IMR-90 (cell line): ENCODE measurements at regions not wholly inside any gene's neighbourhood (a gene's known extent, or its start where the extent isn't known, plus 50 kb on each side); places are given as distances from the start of the nearest gene placed in this dataset.

Experiments used
- ATAC-seq: fragments of 200-7000 bp; cut with Tn5 transposase; 2 replicates; pipeline ENCODE4 v1.9.1; 2020; ENCODE audit warnings: low read depth, mild to moderate bottlenecking, moderate library complexity
- BruUV-seq: library from RNA; stranded (reverse); fragments of 400-500 nt; replicated peaks from 2 replicates; lab custom pipeline; 2021; lab: Mats Ljungman, UMichigan
- CTCF ChIA-PET: fragments of 300-600 bp; formaldehyde crosslinking; extraction: SDS; loops from one replicate; lab custom pipeline; 2021; ENCODE audit warnings: antibody characterized with exemption; lab: Yijun Ruan, JAX
- POLR2A ChIA-PET: fragments of 300-600 bp; sonication (Branson Sonifier 250); formaldehyde crosslinking; loops from one replicate; lab custom pipeline; 2022; ENCODE audit warnings: antibody characterized with exemption; ENCODE audit not compliant: unreplicated experiment; lab: Charles Lee
- DNase-seq: peaks from one replicate; pipeline ENCODE4 v3.0.0; 2013
- H2AFZ ChIP-seq: replicated peaks from 2 replicates; pipeline ENCODE3; 2013; ENCODE audit warnings: low read length, mild to moderate bottlenecking; ENCODE audit not compliant: poor library complexity
- H2AK5ac ChIP-seq: 2 replicates; pipeline ENCODE4 v1.6.1; 2013; ENCODE audit warnings: low read depth, low read length, inconsistent platforms
- H2AK9ac ChIP-seq: replicated peaks from 2 replicates; pipeline ENCODE3; 2013; ENCODE audit warnings: mild to moderate bottlenecking, low read depth, low read length, moderate library complexity; ENCODE audit not compliant: poor library complexity
- H2BK120ac ChIP-seq: 2 replicates; pipeline ENCODE4 v1.6.1; 2013; ENCODE audit warnings: low read depth, low read length, inconsistent platforms
- H2BK15ac ChIP-seq: 3 replicates; pipeline ENCODE4 v1.6.1; 2013; ENCODE audit warnings: low read depth, low read length, inconsistent platforms
- H2BK20ac ChIP-seq: 2 replicates; pipeline ENCODE4 v1.6.1; 2013; ENCODE audit warnings: low read depth, mild to moderate bottlenecking, inconsistent platforms, low read length, moderate library complexity
- H2BK5ac ChIP-seq: 2 replicates; pipeline ENCODE4 v1.6.1; 2013; ENCODE audit warnings: mild to moderate bottlenecking, low read depth, low read length, inconsistent platforms; ENCODE audit not compliant: poor library complexity, severe bottlenecking
- H3K14ac ChIP-seq: replicated peaks from 2 replicates; pipeline ENCODE4 v1.6.1; 2013; ENCODE audit warnings: low read depth, low read length, inconsistent platforms
- H3K18ac ChIP-seq: 2 replicates; pipeline ENCODE4 v1.6.1; 2013; ENCODE audit warnings: low read depth, low read length, control low read depth
- H3K23ac ChIP-seq: 2 replicates; pipeline ENCODE4 v1.6.1; 2013; ENCODE audit warnings: low read depth, low read length, inconsistent platforms
- H3K27ac ChIP-seq: 2 replicates; pipeline ENCODE4 v1.5.1; 2013; ENCODE audit warnings: mild to moderate bottlenecking, control low read depth, low read length; ENCODE audit not compliant: insufficient read depth
- H3K27me3 ChIP-seq: 2 replicates; pipeline ENCODE4 v1.6.1; 2013; ENCODE audit warnings: low read length; ENCODE audit not compliant: control insufficient read depth, insufficient read depth
- H3K36me3 ChIP-seq: 2 replicates; pipeline ENCODE4 v1.6.1; 2013; ENCODE audit warnings: low read length, mixed read lengths; ENCODE audit not compliant: control insufficient read depth, insufficient read depth
- H3K4ac ChIP-seq: 2 replicates; pipeline ENCODE4 v1.6.1; 2013; ENCODE audit warnings: low read depth, low read length, inconsistent platforms
- H3K4me1 ChIP-seq: 2 replicates; pipeline ENCODE4 v1.6.1; 2013; ENCODE audit warnings: low read length, mixed read lengths; ENCODE audit not compliant: control insufficient read depth, insufficient read depth
- H3K4me2 ChIP-seq: 2 replicates; pipeline ENCODE4 v1.6.1; 2013; ENCODE audit warnings: low read depth, mild to moderate bottlenecking, control low read depth, low read length, moderate library complexity
- H3K4me3 ChIP-seq: 2 replicates; pipeline ENCODE4 v1.5.1; 2013; ENCODE audit warnings: low read depth, mild to moderate bottlenecking, control low read depth, low read length, moderate library complexity; ENCODE audit not compliant: insufficient read depth
- H3K56ac ChIP-seq: 2 replicates; pipeline ENCODE4 v1.6.1; 2013; ENCODE audit warnings: low read length, inconsistent platforms; ENCODE audit not compliant: insufficient read depth; ENCODE audit errors: extremely low read depth
- H3K79me1 ChIP-seq, 2 experiments: 2 replicates each; pipeline ENCODE4 v1.6.1; 2013; ENCODE audit warnings: low read length in 2 of 2, inconsistent platforms in 1 of 2, low read depth in 1 of 2
- H3K9ac ChIP-seq: 2 replicates; pipeline ENCODE4 v1.6.1; 2013; ENCODE audit warnings: low read depth, low read length, control low read depth
- H3K9me1 ChIP-seq: 2 replicates; pipeline ENCODE4 v1.6.1; 2013; ENCODE audit warnings: low read length, inconsistent platforms; ENCODE audit not compliant: insufficient read depth
- H3K9me3 ChIP-seq: 2 replicates; pipeline ENCODE4 v1.6.1; 2013; ENCODE audit warnings: low read length; ENCODE audit not compliant: control insufficient read depth, insufficient read depth
- H4K20me1 ChIP-seq: 2 replicates; pipeline ENCODE4 v1.6.1; 2013; ENCODE audit warnings: low read length, inconsistent platforms; ENCODE audit not compliant: insufficient read depth
- H4K5ac ChIP-seq: 2 replicates; pipeline ENCODE4 v1.6.1; 2013; ENCODE audit warnings: mild to moderate bottlenecking, low read depth, low read length, control low read depth
- H4K8ac ChIP-seq, 2 experiments: 2 replicates each; pipeline ENCODE4 v1.6.1; 2013; ENCODE audit warnings: low read depth in 2 of 2, low read length in 2 of 2, control low read depth in 1 of 2, inconsistent platforms in 1 of 2
- H4K91ac ChIP-seq: 2 replicates; pipeline ENCODE4 v1.6.1; 2013; ENCODE audit warnings: low read depth, low read length, inconsistent platforms; ENCODE audit not compliant: insufficient read depth
- BHLHE40 ChIP-seq: fragments of 150-350 bp; IDR thresholded peaks from 2 replicates; pipeline ENCODE4 v1.6.1; 2016; ENCODE audit warnings: mild to moderate bottlenecking, low read depth, low read length
- CEBPB ChIP-seq: IDR thresholded peaks from 2 replicates; pipeline ENCODE4 v1.6.1; 2012; ENCODE audit warnings: low read depth, low read length, improper control_type of control experiment
- CHD1 ChIP-seq: IDR thresholded peaks from 2 replicates; pipeline ENCODE4 v1.6.1; 2012; ENCODE audit warnings: low read depth, low read length, improper control_type of control experiment
- FOS ChIP-seq: fragments of 150-350 bp; IDR thresholded peaks from 2 replicates; pipeline ENCODE4 v1.6.1; 2016; ENCODE audit warnings: low read depth, low read length
- MAFK ChIP-seq: IDR thresholded peaks from 2 replicates; pipeline ENCODE4 v1.6.1; 2012; ENCODE audit warnings: low read depth, low read length, improper control_type of control experiment
- MAZ ChIP-seq: IDR thresholded peaks from 2 replicates; pipeline ENCODE4 v1.6.1; 2012; ENCODE audit warnings: low read depth, mild to moderate bottlenecking, low read length, improper control_type of control experiment, moderate library complexity, borderline replicate concordance
- MXI1 ChIP-seq: IDR thresholded peaks from 2 replicates; pipeline ENCODE4 v1.6.1; 2012; ENCODE audit warnings: low read depth, mild to moderate bottlenecking, low read length, moderate library complexity, borderline replicate concordance
- NFE2L2 ChIP-seq: fragments of 150-350 bp; IDR thresholded peaks from 2 replicates; pipeline ENCODE4 v1.6.1; 2016; ENCODE audit warnings: low read depth, mild to moderate bottlenecking, low read length
- POLR2A ChIP-seq: IDR thresholded peaks from 2 replicates; pipeline ENCODE4 v1.6.1; 2012; ENCODE audit warnings: mild to moderate bottlenecking, low read depth, low read length
- RAD21 ChIP-seq: IDR thresholded peaks from 2 replicates; pipeline ENCODE4 v1.6.1; 2012; ENCODE audit warnings: low read length, improper control_type of control experiment
- RCOR1 ChIP-seq: IDR thresholded peaks from 2 replicates; pipeline ENCODE4 v1.6.1; 2012; ENCODE audit warnings: mild to moderate bottlenecking, low read length, improper control_type of control experiment; ENCODE audit not compliant: insufficient replicate concordance
- RFX5 ChIP-seq: IDR thresholded peaks from 2 replicates; pipeline ENCODE4 v1.8.0; 2012; ENCODE audit warnings: low read depth, mild to moderate bottlenecking, low read length, moderate library complexity
- SMC3 ChIP-seq: fragments of 150-350 bp; IDR thresholded peaks from 2 replicates; pipeline ENCODE4 v1.6.1; 2016; ENCODE audit warnings: low read depth, mild to moderate bottlenecking, antibody characterized with exemption, low read length, moderate library complexity
- WGBS, 2 experiments: methylation state at CpG; one replicate each; pipeline versions ENCODE4 v1.1.5 to v1.1.7; 2013; ENCODE audit warnings: missing lambda C conversion rate in 2 of 2; ENCODE audit not compliant: insufficient read length in 1 of 2; ENCODE audit errors: extremely low coverage in 2 of 2; 5-methylcytosine and 5-hydroxymethylcytosine counted together
- dilution Hi-C: fragments of 300-500 bp; cut with HindIII; formaldehyde crosslinking; loops from one replicate; pipeline ENCODE4 v1.14.3; 2018; ENCODE audit warnings: low sequenced_read_pairs; ENCODE audit not compliant: unreplicated experiment
- in situ Hi-C: fragments of 300-500 bp; cut with MboI; formaldehyde crosslinking; loops from 3 replicates; pipeline ENCODE4 v1.14.3; 2019; ENCODE audit warnings: low sequenced_read_pairs, inconsistent platforms, mixed read lengths
- intact Hi-C: fragments of 100-400 bp; cut with micrococcal nuclease; formaldehyde crosslinking; loops from 2 replicates; pipeline ENCODE4 v1.10.0; 2022
- TF ChIP-seq, protein P1 (sequence below): fragments of 150-350 bp; IDR thresholded peaks from 2 replicates; pipeline ENCODE4 v1.6.1; 2016; ENCODE audit warnings: low read depth, mild to moderate bottlenecking, low read length, moderate library complexity, borderline replicate concordance
- TF ChIP-seq, protein P2 (sequence below): conservative IDR thresholded peaks from 2 replicates; pipeline ENCODE4 v1.5.1; 2012; ENCODE audit warnings: mild to moderate bottlenecking, low read depth, low read length, improper control_type of control experiment
- TF ChIP-seq, protein P3 (sequence below): fragments of 150-350 bp; IDR thresholded peaks from 2 replicates; pipeline ENCODE4 v1.6.1; 2017; ENCODE audit warnings: mild to moderate bottlenecking, antibody characterized with exemption, low read length, low read depth

- Histone ChIP-seq H2BK5ac (no peak overlapping the region), H3K36me3 (no peaks in the 10 kb centered on the region), H2BK20ac (no peak overlapping the region), H3K18ac (no peak overlapping the region), H4K5ac (no peak overlapping the region), H2AFZ (no peak overlapping the region), H3K4me1 (no peaks in the 10 kb centered on the region), H3K27ac (no peak overlapping the region), H3K14ac (no peak overlapping the region), H2AK9ac (no peak overlapping the region), H4K20me1 (no peaks in the 10 kb centered on the region), H2BK15ac (no peak overlapping the region), H2BK120ac (no peak overlapping the region), H3K27me3 (no peaks in the 10 kb centered on the region), H3K56ac (no peak overlapping the region), H3K79me1 (no peaks in the 10 kb centered on the region), H3K9me3 (no peaks in the 10 kb centered on the region), H4K91ac (no peak overlapping the region), H3K4me3 (no peak overlapping the region), H2AK5ac (no peak overlapping the region), H3K4me2 (no peak overlapping the region), H4K8ac (no peak overlapping the region), H3K9ac (no peak overlapping the region), H3K4ac (no peak overlapping the region), H3K23ac (no peak overlapping the region), H3K9me1 (no peaks in the 10 kb centered on the region)
- DNase-seq, result no peak
- ATAC-seq, result no peak
- ChIA-PET CTCF (no interaction called here), POLR2A (no interaction called here)
- TF ChIP-seq CHD1, result no peak
- TF ChIP-seq FOS, result no peak
- TF ChIP-seq, protein P1, sequence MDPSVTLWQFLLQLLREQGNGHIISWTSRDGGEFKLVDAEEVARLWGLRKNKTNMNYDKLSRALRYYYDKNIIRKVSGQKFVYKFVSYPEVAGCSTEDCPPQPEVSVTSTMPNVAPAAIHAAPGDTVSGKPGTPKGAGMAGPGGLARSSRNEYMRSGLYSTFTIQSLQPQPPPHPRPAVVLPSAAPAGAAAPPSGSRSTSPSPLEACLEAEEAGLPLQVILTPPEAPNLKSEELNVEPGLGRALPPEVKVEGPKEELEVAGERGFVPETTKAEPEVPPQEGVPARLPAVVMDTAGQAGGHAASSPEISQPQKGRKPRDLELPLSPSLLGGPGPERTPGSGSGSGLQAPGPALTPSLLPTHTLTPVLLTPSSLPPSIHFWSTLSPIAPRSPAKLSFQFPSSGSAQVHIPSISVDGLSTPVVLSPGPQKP, result no peak
- TF ChIP-seq RFX5, result no peak
- TF ChIP-seq POLR2A, result no peak
- TF ChIP-seq MAZ, result no peak
- TF ChIP-seq, protein P2, sequence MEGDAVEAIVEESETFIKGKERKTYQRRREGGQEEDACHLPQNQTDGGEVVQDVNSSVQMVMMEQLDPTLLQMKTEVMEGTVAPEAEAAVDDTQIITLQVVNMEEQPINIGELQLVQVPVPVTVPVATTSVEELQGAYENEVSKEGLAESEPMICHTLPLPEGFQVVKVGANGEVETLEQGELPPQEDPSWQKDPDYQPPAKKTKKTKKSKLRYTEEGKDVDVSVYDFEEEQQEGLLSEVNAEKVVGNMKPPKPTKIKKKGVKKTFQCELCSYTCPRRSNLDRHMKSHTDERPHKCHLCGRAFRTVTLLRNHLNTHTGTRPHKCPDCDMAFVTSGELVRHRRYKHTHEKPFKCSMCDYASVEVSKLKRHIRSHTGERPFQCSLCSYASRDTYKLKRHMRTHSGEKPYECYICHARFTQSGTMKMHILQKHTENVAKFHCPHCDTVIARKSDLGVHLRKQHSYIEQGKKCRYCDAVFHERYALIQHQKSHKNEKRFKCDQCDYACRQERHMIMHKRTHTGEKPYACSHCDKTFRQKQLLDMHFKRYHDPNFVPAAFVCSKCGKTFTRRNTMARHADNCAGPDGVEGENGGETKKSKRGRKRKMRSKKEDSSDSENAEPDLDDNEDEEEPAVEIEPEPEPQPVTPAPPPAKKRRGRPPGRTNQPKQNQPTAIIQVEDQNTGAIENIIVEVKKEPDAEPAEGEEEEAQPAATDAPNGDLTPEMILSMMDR, result no peak
- no peak for TF ChIP-seq MAFK
- no peak for TF ChIP-seq SMC3
- no peak for TF ChIP-seq NFE2L2
- TF ChIP-seq, protein P3, sequence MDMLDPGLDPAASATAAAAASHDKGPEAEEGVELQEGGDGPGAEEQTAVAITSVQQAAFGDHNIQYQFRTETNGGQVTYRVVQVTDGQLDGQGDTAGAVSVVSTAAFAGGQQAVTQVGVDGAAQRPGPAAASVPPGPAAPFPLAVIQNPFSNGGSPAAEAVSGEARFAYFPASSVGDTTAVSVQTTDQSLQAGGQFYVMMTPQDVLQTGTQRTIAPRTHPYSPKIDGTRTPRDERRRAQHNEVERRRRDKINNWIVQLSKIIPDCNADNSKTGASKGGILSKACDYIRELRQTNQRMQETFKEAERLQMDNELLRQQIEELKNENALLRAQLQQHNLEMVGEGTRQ, result no peak
- TF ChIP-seq CEBPB, result no peak
- no peak for TF ChIP-seq RAD21
- TF ChIP-seq MXI1, result no peak
- no peak for TF ChIP-seq RCOR1
- no peak for TF ChIP-seq BHLHE40
- 50% methylated on average over 2 of the region's 6 CpGs; no CpG with 5 or more reads in 1 of the 2 experiments for WGBS, 2 experiments
- BruUV-seq, result no TSS peak
- intact Hi-C loops, result no loop called here
- in situ Hi-C loops, result no loop called here
- dilution Hi-C loops, result no loop called here
Measured at GRCh38 chr5:168153876-168154270, 137.6 kb upstream of the WWC1 start.
